ENCODE measurements at regions not wholly inside any gene's neighbourhood (a gene's known extent, or its start where the extent isn't known, plus 50 kb on each side); places are given as distances from the start of the nearest gene placed in this dataset.

GRCh38 chr7:131726686-131727085, 170.3 kb upstream of the PODXL start:
- Histone ChIP-seq H3K79me2 (ENCODE audit: control insufficient read depth, insufficient read depth, low read length) (no peaks in the 10 kb centered on the region), H3K27me3 (replicated peaks in 1 of 4; ENCODE audit: control extremely low read depth in 1 of 4, control insufficient read depth in 3 of 4, insufficient read depth in 4 of 4, low read length in 3 of 4) (no peaks in the 10 kb centered on the region), H3K9ac (ENCODE audit: low read length) (no peak overlapping the region), H3K9me3 (ENCODE audit: control extremely low read depth in 1 of 3, control insufficient read depth in 2 of 3, insufficient read depth in 1 of 3, low read length in 2 of 3) (peaks cover 0 to 12% (median 0%) of the 10 kb centered on the region in 3 donors), H4K20me1 (ENCODE audit: control insufficient read depth, insufficient read depth, low read length, poor library complexity, severe bottlenecking) (no peaks in the 10 kb centered on the region), H3K27ac (ENCODE audit: low read length in 2 of 2) (no peak overlapping the region), H3K4me3 (ENCODE audit: control extremely low read depth in 1 of 5, extremely low read depth in 1 of 5, insufficient read depth in 1 of 5, low read depth in 2 of 5, low read length in 4 of 5) (no peak overlapping the region), H3K4me2 (replicated peaks; ENCODE audit: low read depth, low read length, poor library complexity, severe bottlenecking) (no peak overlapping the region), H2AFZ (ENCODE audit: insufficient read depth, low read depth, low read length, poor library complexity, severe bottlenecking) (no peak overlapping the region), H3K4me1 (ENCODE audit: control insufficient read depth in 2 of 2, insufficient read depth in 2 of 2, low read length in 2 of 2) (no peaks in the 10 kb centered on the region), H3K36me3 (replicated peaks in 1 of 2; ENCODE audit: control extremely low read depth in 1 of 2, control insufficient read depth in 1 of 2, extremely low read depth in 1 of 2, insufficient read depth in 2 of 2, low read length in 1 of 2) (no peaks in the 10 kb centered on the region)
- no peak for DNase-seq
- no peak overlapping the region for H3K4me3 Mint-ChIP-seq
- intact Hi-C loops (cut with micrococcal nuclease) = no loop called here
- H3K4me1 Mint-ChIP-seq = no peaks in the 10 kb centered on the region
- ChIA-PET POLR2A (no interaction called here), CTCF (no interaction called here)
- H3K9me3 Mint-ChIP-seq (ENCODE audit: insufficient read depth) = peaks cover 4% of the 10 kb centered on the region
- no peak for TF ChIP-seq EZH2 (IDR thresholded peaks at IDR 0.05; ENCODE audit: borderline replicate concordance, insufficient read depth, low read depth, low read length, poor library complexity, severe bottlenecking)
- TF ChIP-seq CTCF (IDR thresholded peaks at IDR 0.05) = no peak
- no peak for ATAC-seq (ENCODE audit: low read depth)
- H3K27ac Mint-ChIP-seq = no peak overlapping the region
- peaks cover 22% of the 10 kb centered on the region for H3K27me3 Mint-ChIP-seq
- 64% methylated on average over 1 of the region's 4 CpGs for WGBS (ENCODE audit: insufficient coverage)

GRCh38 chr7:131726031-131726430, 169.6 kb upstream of the PODXL start:
- ATAC-seq (ENCODE audit: low read depth) (no peak), DNase-seq (no peak)
- no peak overlapping the region for H3K4me2 ChIP-seq (replicated peaks; ENCODE audit: low read depth, low read length, poor library complexity, severe bottlenecking)
- H3K9ac ChIP-seq (ENCODE audit: low read length) = no peak overlapping the region
- H3K9me3 ChIP-seq (ENCODE audit: control extremely low read depth in 1 of 3, control insufficient read depth in 2 of 3, insufficient read depth in 1 of 3, low read length in 2 of 3) = peaks cover 0 to 12% (median 0%) of the 10 kb centered on the region in 3 donors
- POLR2A ChIA-PET = no interaction called here
- Mint-ChIP-seq H3K4me1 (no peaks in the 10 kb centered on the region), H3K4me3 (no peak overlapping the region), H3K27ac (no peak overlapping the region), H3K9me3 (ENCODE audit: insufficient read depth) (peaks cover 4% of the 10 kb centered on the region), H3K27me3 (peaks cover 22% of the 10 kb centered on the region)
- no peak overlapping the region for H2AFZ ChIP-seq (ENCODE audit: insufficient read depth, low read depth, low read length, poor library complexity, severe bottlenecking)
- no peaks in the 10 kb centered on the region for H3K36me3 ChIP-seq (replicated peaks in 1 of 2; ENCODE audit: control extremely low read depth in 1 of 2, control insufficient read depth in 1 of 2, extremely low read depth in 1 of 2, insufficient read depth in 2 of 2, low read length in 1 of 2)
- H3K79me2 ChIP-seq (ENCODE audit: control insufficient read depth, insufficient read depth, low read length) = no peaks in the 10 kb centered on the region
- no peak for TF ChIP-seq CTCF (IDR thresholded peaks at IDR 0.05)
- no peak for TF ChIP-seq EZH2 (IDR thresholded peaks at IDR 0.05; ENCODE audit: borderline replicate concordance, insufficient read depth, low read depth, low read length, poor library complexity, severe bottlenecking)
- H4K20me1 ChIP-seq (ENCODE audit: control insufficient read depth, insufficient read depth, low read length, poor library complexity, severe bottlenecking) = no peaks in the 10 kb centered on the region
- H3K27me3 ChIP-seq (replicated peaks in 1 of 4; ENCODE audit: control extremely low read depth in 1 of 4, control insufficient read depth in 3 of 4, insufficient read depth in 4 of 4, low read length in 3 of 4) = no peaks in the 10 kb centered on the region
- intact Hi-C loops (cut with micrococcal nuclease) = no loop called here
- no peak overlapping the region for H3K27ac ChIP-seq (ENCODE audit: low read length in 2 of 2)
- 67% methylated on average over 1 of the region's 2 CpGs for WGBS (ENCODE audit: insufficient coverage)
- H3K4me3 ChIP-seq (ENCODE audit: control extremely low read depth in 1 of 5, extremely low read depth in 1 of 5, insufficient read depth in 1 of 5, low read depth in 2 of 5, low read length in 4 of 5) = no peak overlapping the region
- CTCF ChIA-PET = no interaction called here
- no peaks in the 10 kb centered on the region for H3K4me1 ChIP-seq (ENCODE audit: control insufficient read depth in 2 of 2, insufficient read depth in 2 of 2, low read length in 2 of 2)
